ENCODE measurements at regions not wholly inside any gene's neighbourhood (a gene's known extent, or its start where the extent isn't known, plus 50 kb on each side); places are given as distances from the start of the nearest gene placed in this dataset.

DNA sequence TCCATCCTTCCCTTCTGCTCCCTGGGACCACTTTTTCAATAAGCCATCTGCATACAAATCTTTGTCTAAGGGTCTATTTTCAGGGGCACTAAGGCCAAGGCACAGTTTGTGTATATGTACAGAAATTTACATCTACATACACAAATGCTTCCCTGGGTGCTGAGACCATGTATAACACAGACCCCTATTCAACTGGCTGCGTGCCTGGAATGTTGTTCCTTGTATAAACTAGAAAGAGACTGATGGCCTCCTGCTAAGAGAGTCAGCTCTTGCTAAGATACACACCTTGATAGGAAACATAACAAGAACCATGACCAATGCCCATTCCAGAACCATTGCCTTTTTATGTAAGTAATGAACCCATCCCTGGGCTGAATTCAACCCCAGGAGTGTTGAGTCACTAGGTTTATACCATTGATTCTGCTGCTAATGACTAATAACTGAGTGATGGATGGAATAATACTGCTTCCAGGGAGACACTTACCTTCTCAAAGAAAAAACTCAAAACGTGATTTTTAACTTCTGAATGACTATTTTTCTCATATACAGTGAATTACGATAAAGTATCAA, 290.7 kb downstream of the FGFR2 start:
- no peak for TF ChIP-seq POLR2A (IDR thresholded peaks at IDR 0.05)
- TF ChIP-seq, protein P1, sequence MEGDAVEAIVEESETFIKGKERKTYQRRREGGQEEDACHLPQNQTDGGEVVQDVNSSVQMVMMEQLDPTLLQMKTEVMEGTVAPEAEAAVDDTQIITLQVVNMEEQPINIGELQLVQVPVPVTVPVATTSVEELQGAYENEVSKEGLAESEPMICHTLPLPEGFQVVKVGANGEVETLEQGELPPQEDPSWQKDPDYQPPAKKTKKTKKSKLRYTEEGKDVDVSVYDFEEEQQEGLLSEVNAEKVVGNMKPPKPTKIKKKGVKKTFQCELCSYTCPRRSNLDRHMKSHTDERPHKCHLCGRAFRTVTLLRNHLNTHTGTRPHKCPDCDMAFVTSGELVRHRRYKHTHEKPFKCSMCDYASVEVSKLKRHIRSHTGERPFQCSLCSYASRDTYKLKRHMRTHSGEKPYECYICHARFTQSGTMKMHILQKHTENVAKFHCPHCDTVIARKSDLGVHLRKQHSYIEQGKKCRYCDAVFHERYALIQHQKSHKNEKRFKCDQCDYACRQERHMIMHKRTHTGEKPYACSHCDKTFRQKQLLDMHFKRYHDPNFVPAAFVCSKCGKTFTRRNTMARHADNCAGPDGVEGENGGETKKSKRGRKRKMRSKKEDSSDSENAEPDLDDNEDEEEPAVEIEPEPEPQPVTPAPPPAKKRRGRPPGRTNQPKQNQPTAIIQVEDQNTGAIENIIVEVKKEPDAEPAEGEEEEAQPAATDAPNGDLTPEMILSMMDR (IDR thresholded peaks at IDR 0.05), result no peak
